Vagina (tissue), 2 donors: ENCODE measurements at regions not wholly inside any gene's neighbourhood (a gene's known extent, or its start where the extent isn't known, plus 50 kb on each side); places are given as distances from the start of the nearest gene placed in this dataset.

Experiments
- POLR2A ChIP-seq, 2 donors: fragments of 450-650 bp; IDR thresholded peaks; one replicate each; pipeline ENCODE4 v1.6.1; 2017; ENCODE audit warnings: antibody characterized with exemption in 2 of 2, mild to moderate bottlenecking in 2 of 2, moderate library complexity in 2 of 2
- POLR2AphosphoS5 ChIP-seq, 2 donors: sonication (generic); formaldehyde crosslinking; IDR thresholded peaks; one replicate each; pipeline ENCODE4 v1.9.0; 2017; ENCODE audit warnings: antibody characterized with exemption in 2 of 2, mild to moderate bottlenecking in 2 of 2, low read depth in 1 of 2; ENCODE audit not compliant: insufficient read depth in 1 of 2
- TF ChIP-seq, protein P1 (sequence below), 3 experiments: fragments of 450-650 bp in 2 of 3; fragments of 200-600 bp in 1 of 3; sonication (generic) in 1 of 3; IDR thresholded peaks; one replicate each; pipeline ENCODE4 v1.5.1; 2017 to 2019; ENCODE audit warnings: antibody characterized with exemption in 3 of 3, mild to moderate bottlenecking in 2 of 3, moderate library complexity in 2 of 3

DNA sequence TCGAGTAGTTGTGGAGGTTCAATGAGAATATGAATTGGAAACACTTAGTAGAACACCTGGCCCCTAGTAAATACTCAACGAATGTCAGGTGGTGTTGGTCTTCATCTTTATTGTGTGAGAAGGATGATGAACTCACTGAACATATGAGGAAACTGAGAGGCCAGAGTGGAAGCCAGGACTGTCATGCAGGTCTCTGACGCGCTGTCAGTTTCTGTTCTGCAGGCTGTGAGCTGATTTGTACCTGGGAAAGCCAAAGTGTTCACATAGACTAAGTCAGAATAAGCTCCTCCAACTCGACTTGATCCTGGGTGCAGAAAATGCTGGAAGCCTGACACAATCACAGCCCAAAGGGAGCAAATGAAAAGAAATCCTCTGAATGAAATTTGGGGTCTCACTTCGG lies 222.2 kb downstream of the LY86 start:
- TF ChIP-seq, protein P1, sequence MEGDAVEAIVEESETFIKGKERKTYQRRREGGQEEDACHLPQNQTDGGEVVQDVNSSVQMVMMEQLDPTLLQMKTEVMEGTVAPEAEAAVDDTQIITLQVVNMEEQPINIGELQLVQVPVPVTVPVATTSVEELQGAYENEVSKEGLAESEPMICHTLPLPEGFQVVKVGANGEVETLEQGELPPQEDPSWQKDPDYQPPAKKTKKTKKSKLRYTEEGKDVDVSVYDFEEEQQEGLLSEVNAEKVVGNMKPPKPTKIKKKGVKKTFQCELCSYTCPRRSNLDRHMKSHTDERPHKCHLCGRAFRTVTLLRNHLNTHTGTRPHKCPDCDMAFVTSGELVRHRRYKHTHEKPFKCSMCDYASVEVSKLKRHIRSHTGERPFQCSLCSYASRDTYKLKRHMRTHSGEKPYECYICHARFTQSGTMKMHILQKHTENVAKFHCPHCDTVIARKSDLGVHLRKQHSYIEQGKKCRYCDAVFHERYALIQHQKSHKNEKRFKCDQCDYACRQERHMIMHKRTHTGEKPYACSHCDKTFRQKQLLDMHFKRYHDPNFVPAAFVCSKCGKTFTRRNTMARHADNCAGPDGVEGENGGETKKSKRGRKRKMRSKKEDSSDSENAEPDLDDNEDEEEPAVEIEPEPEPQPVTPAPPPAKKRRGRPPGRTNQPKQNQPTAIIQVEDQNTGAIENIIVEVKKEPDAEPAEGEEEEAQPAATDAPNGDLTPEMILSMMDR (IDR thresholded peaks at IDR 0.05): no peak
- TF ChIP-seq POLR2A (IDR thresholded peaks at IDR 0.05): no peak
- TF ChIP-seq POLR2AphosphoS5 (IDR thresholded peaks at IDR 0.05; ENCODE audit: insufficient read depth in 1 of 2, low read depth in 1 of 2): no peak
